HEK293 (cell line): ENCODE measurements at regions not wholly inside any gene's neighbourhood (a gene's known extent, or its start where the extent isn't known, plus 50 kb on each side); places are given as distances from the start of the nearest gene placed in this dataset.

ENCODE experiments used
- CTCF ChIP-seq: fragments of 450-650 bp; formaldehyde crosslinking; IDR thresholded peaks from 2 replicates; pipeline ENCODE4 v1.5.1; 2016; ENCODE audit warnings: missing biosample characterization, missing genetic modification characterization
- IKZF3 ChIP-seq: fragments of 450-650 bp; IDR thresholded peaks from 2 replicates; pipeline ENCODE4 v1.5.0; 2018; ENCODE audit warnings: missing biosample characterization, mild to moderate bottlenecking, missing genetic modification characterization, moderate library complexity
- KLF16 ChIP-seq: fragments of 450-650 bp; formaldehyde crosslinking; IDR thresholded peaks from 2 replicates; pipeline ENCODE4 v1.5.1; 2017; ENCODE audit warnings: missing biosample characterization, missing genetic modification characterization
- PBX3 ChIP-seq: sonication (generic); formaldehyde crosslinking; IDR thresholded peaks from 2 replicates; pipeline ENCODE4 v1.8.1; 2022; ENCODE audit warnings: mild to moderate bottlenecking, moderate library complexity, missing genetic modification reagents
- SCRT1 ChIP-seq: fragments of 450-650 bp; formaldehyde crosslinking; IDR thresholded peaks from 2 replicates; pipeline ENCODE4 v1.5.1; 2016; ENCODE audit warnings: missing biosample characterization, missing genetic modification characterization, borderline replicate concordance
- YY1 ChIP-seq: fragments of 450-650 bp; formaldehyde crosslinking; IDR thresholded peaks from 2 replicates; pipeline ENCODE4 v1.5.1; 2018; ENCODE audit warnings: missing biosample characterization, missing genetic modification characterization
- ZBTB20 ChIP-seq: fragments of 450-650 bp; formaldehyde crosslinking; IDR thresholded peaks from 2 replicates; pipeline ENCODE4 v1.5.1; 2016; ENCODE audit warnings: missing biosample characterization, missing genetic modification characterization
- ZFP69B ChIP-seq: fragments of 450-650 bp; formaldehyde crosslinking; IDR thresholded peaks from 2 replicates; pipeline ENCODE4 v1.5.1; 2016; ENCODE audit warnings: missing biosample characterization, missing genetic modification characterization
- ZNF280D ChIP-seq: fragments of 450-650 bp; formaldehyde crosslinking; IDR thresholded peaks from 2 replicates; pipeline ENCODE4 v1.5.1; 2016; ENCODE audit warnings: missing biosample characterization, missing genetic modification characterization
- ZNF747 ChIP-seq: fragments of 450-650 bp; formaldehyde crosslinking; IDR thresholded peaks from 2 replicates; pipeline ENCODE4 v1.5.1; 2016; ENCODE audit warnings: missing biosample characterization, missing genetic modification characterization
- ZNF785 ChIP-seq: fragments of 450-650 bp; formaldehyde crosslinking; IDR thresholded peaks from 2 replicates; pipeline ENCODE4 v1.5.1; 2016; ENCODE audit warnings: missing biosample characterization, missing genetic modification characterization

- no peak for TF ChIP-seq KLF16 (tag by site-specific recombination)
- TF ChIP-seq YY1 (tag by site-specific recombination) = no peak
- no peak for TF ChIP-seq ZNF280D (tag by site-specific recombination)
- TF ChIP-seq ZNF785 (tag by site-specific recombination) = no peak
- no peak for TF ChIP-seq ZBTB20
- TF ChIP-seq SCRT1 (tag by site-specific recombination) = no peak
- TF ChIP-seq ZFP69B (tag by site-specific recombination) = no peak
- TF ChIP-seq ZNF747 (tag by site-specific recombination) = no peak
- no peak for TF ChIP-seq PBX3 (CRISPR knock-in tag)
- no peak for TF ChIP-seq CTCF (tag by site-specific recombination)
- TF ChIP-seq IKZF3 (tag by site-specific recombination) = no peak
These were observed 120.5 kb upstream of the SCN7A start for GRCh38 chr2:166614503-166614902.
